ENCODE measurements at regions not wholly inside any gene's neighbourhood (a gene's known extent, or its start where the extent isn't known, plus 50 kb on each side); places are given as distances from the start of the nearest gene placed in this dataset.

GRCh38 chr16:73610605-73611156 is 562.8 kb upstream of the ZFHX3 start:
- in situ Hi-C loops (cut with MboI; ENCODE audit: low sequenced_read_pairs) = no loop called here

GRCh38 chr16:73610160-73610559 is 562.2 kb upstream of the ZFHX3 start:
- in situ Hi-C loops (cut with MboI; ENCODE audit: low sequenced_read_pairs) = no loop called here

- in situ Hi-C loops (cut with MboI; ENCODE audit: low sequenced_read_pairs) = no loop called here
Observed at GRCh38 chr16:73608911-73609310, 561.0 kb upstream of the ZFHX3 start.

- in situ Hi-C loops (cut with MboI; ENCODE audit: low sequenced_read_pairs) = no loop called here
Observed at GRCh38 chr16:73605309-73605708, 557.4 kb upstream of the ZFHX3 start.

- in situ Hi-C loops (cut with MboI; ENCODE audit: low sequenced_read_pairs) = no loop called here
Observed at GRCh38 chr16:73601911-73602310, 554.0 kb upstream of the ZFHX3 start.

GRCh38 chr16:73599870-73600269 is 551.9 kb upstream of the ZFHX3 start:
- in situ Hi-C loops (cut with MboI; ENCODE audit: low sequenced_read_pairs) = no loop called here

GRCh38 chr16:73599351-73599750 is 551.4 kb upstream of the ZFHX3 start:
- in situ Hi-C loops (cut with MboI; ENCODE audit: low sequenced_read_pairs) = no loop called here

- in situ Hi-C loops (cut with MboI; ENCODE audit: low sequenced_read_pairs) = no loop called here
Observed at GRCh38 chr16:73584157-73584556, 536.2 kb upstream of the ZFHX3 start.

GRCh38 chr16:73572135-73572828 is 524.4 kb upstream of the ZFHX3 start:
- in situ Hi-C loops (cut with MboI; ENCODE audit: low sequenced_read_pairs) = no loop called here

- in situ Hi-C loops (cut with MboI; ENCODE audit: low sequenced_read_pairs) = no loop called here
Observed at GRCh38 chr16:73569266-73569980, 521.5 kb upstream of the ZFHX3 start.

GRCh38 chr16:73568769-73569168 is 520.8 kb upstream of the ZFHX3 start:
- in situ Hi-C loops (cut with MboI; ENCODE audit: low sequenced_read_pairs) = no loop called here

- in situ Hi-C loops (cut with MboI; ENCODE audit: low sequenced_read_pairs) = no loop called here
Observed at GRCh38 chr16:73565925-73566324, 518.0 kb upstream of the ZFHX3 start.

GRCh38 chr16:73565263-73565662 is 517.3 kb upstream of the ZFHX3 start:
- in situ Hi-C loops (cut with MboI; ENCODE audit: low sequenced_read_pairs) = no loop called here

- in situ Hi-C loops (cut with MboI; ENCODE audit: low sequenced_read_pairs) = no loop called here
Observed at GRCh38 chr16:73563709-73564108, 515.8 kb upstream of the ZFHX3 start.

- in situ Hi-C loops (cut with MboI; ENCODE audit: low sequenced_read_pairs) = no loop called here
Observed at GRCh38 chr16:73560497-73560896, 512.6 kb upstream of the ZFHX3 start.

GRCh38 chr16:73558219-73558618 is 510.3 kb upstream of the ZFHX3 start:
- in situ Hi-C loops (cut with MboI; ENCODE audit: low sequenced_read_pairs) = no loop called here

- in situ Hi-C loops (cut with MboI; ENCODE audit: low sequenced_read_pairs) = no loop called here
Observed at GRCh38 chr16:73553941-73554660, 506.2 kb upstream of the ZFHX3 start.

GRCh38 chr16:73549984-73550631 is 502.2 kb upstream of the ZFHX3 start:
- in situ Hi-C loops (cut with MboI; ENCODE audit: low sequenced_read_pairs) = no loop called here

- in situ Hi-C loops (cut with MboI; ENCODE audit: low sequenced_read_pairs) = no loop called here
Observed at GRCh38 chr16:73547552-73548403, 499.9 kb upstream of the ZFHX3 start.

GRCh38 chr16:73546341-73546845 is 498.5 kb upstream of the ZFHX3 start:
- in situ Hi-C loops (cut with MboI; ENCODE audit: low sequenced_read_pairs) = no loop called here

All from HL-60/S4 treated with retinoic acid at 250 ng/mL for 4 days and 3 days (cell line).